Activated CD8-positive, alpha-beta memory T cell treated with anti-CD3 and anti-CD28 coated beads for 48 hours (primary cell): ENCODE measurements at regions not wholly inside any gene's neighbourhood (a gene's known extent, or its start where the extent isn't known, plus 50 kb on each side); places are given as distances from the start of the nearest gene placed in this dataset.
A peak's percentile ranks its signal among the peaks of the same experiment; 100 is the strongest.

Experiments
- DNase-seq, 3 experiments: peaks; one replicate each; pipeline ENCODE4 v3.0.0-alpha.2; 2020; ENCODE audit warnings: low read depth in 2 of 3, low spot score in 2 of 3

- no peak for DNase-seq
Observed at GRCh38 chr11:70644343-70645060, 246.2 kb downstream of the CTTN start.

GRCh38 chr11:70645537-70645936 lies 247.2 kb downstream of the CTTN start:
- no peak for DNase-seq

GRCh38 chr11:70646272-70647049 lies 248.1 kb downstream of the CTTN start:
- no peak for DNase-seq

GRCh38 chr11:70647188-70648166 lies 249.1 kb downstream of the CTTN start:
- DNase-seq: no peak

- peak in 1 of 3 experiments; percentile 5 for DNase-seq
Observed at GRCh38 chr11:70650075-70650909, 252.0 kb downstream of the CTTN start.

GRCh38 chr11:70651031-70651430 lies 252.7 kb downstream of the CTTN start:
- DNase-seq: no peak

GRCh38 chr11:70654016-70654415 lies 255.7 kb downstream of the CTTN start:
- DNase-seq: no peak

- no peak for DNase-seq
Observed at GRCh38 chr11:70655816-70656215, 257.5 kb downstream of the CTTN start.

GRCh38 chr11:70656252-70656651 lies 257.9 kb downstream of the CTTN start:
- DNase-seq: no peak

- DNase-seq: no peak
Observed at GRCh38 chr11:70660059-70660888, 261.9 kb downstream of the CTTN start.

- no peak for DNase-seq
Observed at GRCh38 chr11:70660889-70661197, 262.5 kb downstream of the CTTN start.

- DNase-seq: no peak
Observed at GRCh38 chr11:70661761-70662501, 263.6 kb downstream of the CTTN start.

GRCh38 chr11:70662691-70663098 lies 264.4 kb downstream of the CTTN start:
- no peak for DNase-seq

- DNase-seq: no peak
Observed at GRCh38 chr11:70663815-70664214, 265.5 kb downstream of the CTTN start.

GRCh38 chr11:70666311-70666710 lies 268.0 kb downstream of the CTTN start:
- DNase-seq: no peak

- no peak for DNase-seq
Observed at GRCh38 chr11:70667767-70668166, 269.4 kb downstream of the CTTN start.

- DNase-seq: no peak
Observed at GRCh38 chr11:70668204-70669202, 270.2 kb downstream of the CTTN start.

GRCh38 chr11:70669281-70669680 lies 271.0 kb downstream of the CTTN start:
- no peak for DNase-seq
